NCI-H345 treated with DMSO at 0.1 percent for 48 hours (cell line): ENCODE measurements at regions not wholly inside any gene's neighbourhood (a gene's known extent, or its start where the extent isn't known, plus 50 kb on each side); places are given as distances from the start of the nearest gene placed in this dataset.

Experiments
- DNase-seq: peaks from one replicate; lab custom pipeline; 2025; ENCODE audit not compliant: unreplicated experiment; lab: John Stamatoyannopoulos, UW

DNA sequence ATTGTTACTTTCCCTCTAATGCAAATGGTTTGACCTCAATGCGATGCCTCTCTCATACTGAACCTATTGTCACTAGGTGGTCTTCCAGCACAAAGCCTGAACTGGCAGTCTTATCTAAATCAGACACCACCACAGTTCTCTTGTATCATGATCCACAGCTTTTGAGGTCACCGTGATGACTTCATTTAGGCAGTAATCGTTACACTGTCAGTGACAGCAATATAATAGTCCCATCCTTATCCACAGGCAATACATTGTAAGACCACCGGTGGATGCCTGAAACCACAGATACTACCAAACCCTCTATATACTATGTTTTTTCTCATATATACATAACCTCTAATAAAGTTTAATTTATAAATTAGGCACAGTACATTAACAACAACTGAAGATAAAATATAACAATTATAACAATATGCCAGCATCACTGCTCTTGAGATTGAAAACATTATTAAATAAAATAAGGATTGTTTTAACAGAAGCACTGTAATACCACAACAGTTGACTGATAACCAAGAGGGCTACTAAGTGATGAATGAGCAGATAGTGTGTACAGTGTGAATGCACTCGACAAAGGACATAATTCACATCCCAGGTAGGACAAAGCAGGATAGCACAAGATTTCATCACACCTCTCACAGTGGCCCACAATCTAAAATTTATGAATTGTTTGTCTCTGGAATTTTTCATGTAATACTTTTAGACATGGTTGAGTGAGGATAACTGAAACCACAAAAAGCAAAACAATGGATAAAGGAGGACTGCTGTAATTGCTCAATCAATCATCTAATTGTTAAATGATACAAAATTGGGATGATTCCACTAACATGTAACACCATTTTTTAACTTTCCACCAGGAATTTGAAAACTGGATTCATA is 419.4 kb downstream of the CENPC start:
- DNase-seq = no peak

DNA sequence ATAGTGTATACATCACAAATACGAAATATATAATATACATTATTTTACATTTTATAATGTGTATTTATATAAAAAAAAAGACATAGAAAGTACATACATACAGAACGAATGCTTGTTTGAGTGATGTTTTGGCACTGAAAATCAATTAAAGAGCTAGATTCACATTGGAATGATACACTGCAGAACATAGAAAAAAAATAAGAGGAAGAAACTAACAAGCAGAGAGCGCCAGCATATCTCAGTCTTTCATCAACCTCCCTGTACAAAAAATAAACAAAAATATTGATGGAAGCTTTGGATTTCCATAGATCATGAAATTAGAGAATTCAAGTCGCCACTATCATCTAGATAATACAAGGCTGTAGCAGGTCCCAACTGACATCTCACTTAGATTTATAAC is 420.6 kb downstream of the CENPC start:
- DNase-seq = no peak

DNA sequence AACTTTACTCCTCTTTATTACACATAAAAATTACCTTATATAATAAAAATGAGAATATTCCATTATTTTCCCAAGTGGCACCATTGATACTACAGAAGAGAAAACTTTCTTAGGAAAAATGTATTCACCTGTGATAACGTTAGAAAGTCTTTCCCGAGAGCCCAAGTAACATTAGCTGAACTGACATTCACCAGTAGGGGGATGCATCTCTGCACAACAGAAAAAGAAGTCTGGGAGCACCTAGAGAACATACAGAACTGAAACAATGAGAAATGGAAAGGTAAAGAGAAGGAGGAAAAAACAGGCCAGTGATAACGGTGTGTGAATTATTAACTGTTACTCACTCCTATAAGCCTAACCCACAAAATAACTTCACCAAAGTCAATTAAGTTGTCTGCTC is 423.3 kb downstream of the CENPC start:
- DNase-seq = no peak

DNA sequence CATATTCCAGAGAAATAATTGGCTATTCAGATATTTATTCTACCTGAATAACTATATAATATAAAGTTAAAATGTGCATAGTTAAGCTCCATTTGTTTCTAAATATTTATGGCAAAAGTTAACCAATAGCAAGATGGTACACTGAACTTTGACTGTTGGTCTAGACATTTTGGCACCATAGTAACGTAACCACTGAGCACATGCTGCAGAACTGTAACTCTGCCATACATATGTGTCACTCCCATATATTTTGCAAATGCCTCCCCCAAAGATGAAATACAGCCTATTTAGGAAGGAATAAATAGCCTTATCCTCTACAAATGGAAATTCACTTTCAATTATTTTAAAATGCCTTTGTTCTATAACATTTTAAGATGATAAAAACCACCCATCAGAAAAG is 424.9 kb downstream of the CENPC start:
- DNase-seq = no peak

DNA sequence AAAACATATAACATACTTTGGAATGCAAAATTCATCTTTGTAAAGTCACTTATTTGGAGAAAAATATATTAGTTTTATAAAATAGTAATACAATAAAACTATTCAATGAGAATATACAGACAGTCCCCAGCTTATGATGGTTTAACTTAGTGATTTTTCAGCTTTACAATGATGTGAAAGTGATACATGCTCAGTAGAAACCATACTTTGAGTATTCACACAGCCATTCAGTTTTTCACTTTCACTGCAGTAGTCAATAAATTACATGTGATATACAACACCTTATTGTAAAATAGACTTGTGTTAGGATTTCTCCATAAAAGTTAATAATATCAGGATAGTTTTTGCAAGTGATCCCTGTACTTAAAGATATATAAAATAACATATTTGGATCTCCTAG is 436.0 kb downstream of the CENPC start:
- no peak for DNase-seq

DNA sequence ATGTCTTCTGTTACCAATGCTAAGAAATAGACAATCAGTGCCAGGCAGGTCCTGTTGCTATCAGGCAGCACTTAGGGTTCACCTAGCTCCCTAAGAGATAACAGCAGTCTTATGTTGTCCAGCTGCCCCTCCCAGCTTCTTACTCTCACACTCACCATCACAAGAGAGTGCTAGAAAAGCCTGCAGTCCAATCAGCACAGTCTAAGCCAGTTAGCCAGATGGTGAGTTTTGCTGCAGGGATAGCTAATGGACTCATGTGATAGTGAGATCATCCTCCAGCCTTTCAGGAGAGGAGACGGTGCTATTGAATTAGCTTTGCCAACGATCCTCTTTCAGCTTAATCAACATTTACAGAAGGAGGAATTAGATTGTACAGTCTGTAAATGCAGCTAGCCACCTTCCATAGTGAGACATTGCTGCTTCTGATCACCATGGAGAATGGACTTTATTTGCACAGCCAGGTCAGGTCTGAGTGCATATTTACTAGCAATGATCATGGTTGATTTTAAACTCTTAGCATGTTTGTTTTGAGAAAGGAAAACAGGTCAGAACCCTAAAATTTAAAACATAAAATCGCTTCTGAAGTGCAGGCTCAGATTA is 438.3 kb downstream of the CENPC start:
- DNase-seq = peak; percentile 54

DNA sequence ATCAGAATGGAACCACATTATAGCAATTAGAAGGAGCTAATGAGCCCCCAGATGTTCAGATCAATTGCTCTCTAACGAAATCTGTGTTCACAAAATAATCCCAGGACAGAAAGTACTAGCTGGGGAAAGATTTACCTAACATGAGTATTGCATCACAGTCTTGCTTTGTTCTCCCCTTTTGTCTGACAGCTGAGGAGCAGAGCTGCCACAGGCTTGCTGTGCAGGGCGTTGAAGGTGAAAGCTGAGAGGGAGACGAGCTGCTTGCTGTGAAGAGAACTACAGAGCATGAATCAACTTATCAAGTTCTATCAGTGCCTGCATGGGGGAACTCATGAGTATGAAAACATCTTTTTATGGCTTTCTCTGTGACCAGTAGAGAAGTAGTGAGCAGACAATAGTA is 441.2 kb downstream of the CENPC start:
- DNase-seq = no peak

DNA sequence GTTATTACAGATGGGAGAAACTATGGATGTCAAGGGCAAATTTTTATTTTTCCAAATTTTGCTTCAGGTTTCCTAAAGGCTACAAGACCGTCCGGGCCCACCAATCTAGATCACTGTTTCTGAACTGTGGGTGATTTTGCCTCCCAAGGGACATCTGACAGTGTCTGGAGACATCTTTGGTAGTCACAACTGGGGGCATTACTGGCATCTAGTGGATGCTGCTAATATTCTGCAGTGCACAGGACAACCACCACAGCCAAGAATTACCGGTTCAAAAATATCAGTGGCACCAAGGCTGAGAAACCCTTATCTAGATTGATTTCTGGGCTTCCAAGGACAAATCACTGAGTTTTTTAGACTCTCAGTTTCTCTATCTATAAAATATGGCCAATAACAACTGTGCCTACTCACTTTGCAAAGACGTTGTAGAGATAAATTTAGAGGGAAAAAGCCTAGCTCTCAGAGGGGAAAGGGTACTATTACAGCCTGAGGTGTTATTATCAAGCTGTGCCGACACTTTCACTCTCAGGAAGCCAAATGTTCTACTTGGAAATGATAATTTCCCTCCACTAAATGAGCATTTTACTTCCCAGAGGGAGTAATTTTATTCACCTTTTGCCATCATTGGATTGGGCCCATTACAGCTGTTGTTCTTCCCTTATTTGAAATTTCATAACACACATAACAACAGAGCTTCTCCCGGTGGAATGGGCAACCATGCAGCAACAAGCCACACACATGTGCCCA is 442.1 kb downstream of the CENPC start:
- DNase-seq = no peak

DNA sequence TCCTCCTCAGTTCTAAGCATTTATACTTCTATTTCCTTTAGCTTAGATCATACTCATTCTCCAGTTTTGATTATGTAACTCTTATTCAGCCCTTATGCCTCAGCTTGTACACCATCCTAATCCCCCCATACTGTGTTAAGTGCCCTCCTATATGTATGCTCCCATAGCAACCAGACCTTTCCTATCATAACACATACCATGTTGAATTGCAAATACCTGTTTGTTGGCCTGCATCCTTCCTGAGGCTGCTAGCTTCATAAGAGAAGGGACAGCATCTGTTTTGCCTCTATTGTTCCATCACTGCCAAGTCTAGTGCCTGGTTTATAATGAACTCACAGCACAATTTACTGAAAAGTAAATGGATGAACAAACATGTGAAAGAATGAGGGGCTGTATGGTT is 443.7 kb downstream of the CENPC start:
- no peak for DNase-seq

DNA sequence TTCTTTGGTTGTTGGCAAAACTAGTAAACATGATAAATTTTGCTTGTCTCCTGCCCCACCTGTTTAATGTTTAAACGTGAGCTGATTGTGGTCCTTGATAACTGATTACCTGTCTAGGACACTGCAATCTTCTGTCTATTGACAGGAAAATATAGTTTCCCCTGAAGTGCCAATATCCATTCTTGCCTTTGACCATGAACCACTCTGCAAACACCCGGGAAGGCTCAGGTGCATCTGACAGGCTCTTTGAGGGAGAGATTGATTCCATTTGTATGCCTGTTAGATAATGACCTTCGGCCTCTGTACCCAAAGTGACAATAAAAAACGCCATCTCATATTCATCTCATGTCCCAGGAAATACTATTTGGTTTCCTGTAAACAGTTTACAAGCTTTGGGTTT is 453.0 kb downstream of the CENPC start:
- DNase-seq = no peak

DNA sequence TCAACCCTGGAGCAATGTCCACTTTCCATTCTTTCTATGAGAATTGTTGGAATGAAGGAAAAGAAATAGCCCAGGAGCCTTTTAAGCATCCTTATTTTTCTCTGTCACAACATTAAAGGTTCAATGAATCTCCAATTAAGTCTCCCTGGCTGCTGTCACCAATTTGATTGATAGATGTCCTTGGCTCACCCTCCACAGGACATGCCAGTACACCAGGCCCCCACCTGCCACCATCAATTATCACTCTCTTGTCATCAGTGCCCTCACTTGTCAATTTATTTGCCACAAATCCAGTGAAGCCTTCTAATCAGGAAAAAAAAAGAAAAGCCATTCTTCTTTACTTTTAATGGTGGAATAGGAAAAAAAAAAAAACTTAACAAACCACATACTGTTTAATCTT is 453.6 kb downstream of the CENPC start:
- DNase-seq = no peak

DNA sequence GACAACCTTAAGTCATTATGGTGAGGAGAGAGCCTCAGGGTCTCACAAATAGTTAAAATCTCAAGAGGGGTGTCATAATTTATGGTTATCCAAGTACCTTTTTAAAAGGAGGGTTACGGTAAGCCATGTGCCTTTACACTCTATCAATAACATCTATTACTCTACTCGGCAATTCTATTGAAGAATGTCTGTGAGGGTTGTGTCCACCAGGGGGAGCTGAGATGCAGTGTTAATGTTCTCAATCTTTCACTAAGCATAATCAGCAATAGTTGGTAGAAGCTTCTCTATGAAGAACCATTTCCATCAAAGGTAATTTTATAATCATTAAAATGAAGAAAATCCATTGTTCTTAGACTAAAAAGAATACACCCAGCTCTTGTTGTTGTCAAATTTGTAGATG is 457.4 kb downstream of the CENPC start:
- DNase-seq = peak; percentile 20

DNA sequence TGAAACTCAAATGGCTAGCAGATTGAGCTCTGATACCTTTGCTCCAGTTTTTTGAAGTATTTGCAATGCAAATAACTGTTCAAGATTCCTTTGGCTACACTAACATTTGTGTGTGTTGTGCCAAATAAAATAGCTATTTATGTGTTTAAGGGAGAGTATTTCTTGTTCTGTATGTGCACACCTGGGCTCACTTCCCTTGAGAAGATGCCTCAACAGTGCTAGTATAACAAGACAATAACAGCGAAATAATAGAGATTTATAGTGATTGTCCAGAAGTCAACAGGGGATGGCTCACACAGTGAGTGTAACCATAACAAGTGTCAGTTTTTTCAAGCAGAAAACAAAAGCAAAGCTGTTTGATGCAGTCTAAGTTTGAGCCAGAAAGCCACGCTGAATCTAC is 460.5 kb downstream of the CENPC start:
- DNase-seq = no peak

DNA sequence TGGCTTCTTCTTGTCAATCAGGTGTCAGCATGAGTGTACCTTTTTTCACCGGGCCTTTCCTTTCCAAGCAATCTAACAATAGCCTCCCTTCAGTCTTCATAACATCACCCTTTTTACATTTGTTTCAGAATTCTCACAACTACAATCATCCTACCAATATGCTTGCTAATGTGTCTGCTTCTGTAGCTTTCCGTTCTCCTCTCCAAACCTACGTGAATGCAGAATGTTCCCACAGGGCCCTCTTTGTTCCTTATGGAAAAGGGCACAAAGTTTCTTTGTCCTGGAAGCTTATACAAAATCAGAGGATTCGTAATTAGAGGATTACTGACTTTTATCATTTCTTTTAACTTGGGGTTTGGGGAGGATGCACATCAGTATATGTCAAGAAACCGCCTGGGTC is 461.8 kb downstream of the CENPC start:
- DNase-seq = no peak

DNA sequence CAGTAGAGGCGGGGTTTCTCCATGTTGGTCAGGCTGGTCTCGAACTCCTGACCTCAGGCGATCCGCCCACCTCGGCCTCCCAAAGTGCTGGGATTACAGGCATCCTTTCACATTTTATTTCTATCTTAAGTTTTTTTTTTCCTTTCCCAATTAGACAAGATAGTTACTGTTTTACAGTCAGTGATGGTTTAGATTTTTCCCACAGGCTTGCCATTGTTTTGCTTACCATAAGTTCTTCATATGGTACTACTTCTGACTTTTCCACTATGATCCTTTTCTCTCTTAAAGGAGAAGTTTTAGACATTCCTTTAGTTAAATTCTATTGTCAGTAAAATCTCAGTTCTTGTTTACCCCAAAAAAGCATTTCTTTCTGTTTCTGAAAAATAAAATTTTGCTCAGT is 462.6 kb downstream of the CENPC start:
- DNase-seq = no peak

DNA sequence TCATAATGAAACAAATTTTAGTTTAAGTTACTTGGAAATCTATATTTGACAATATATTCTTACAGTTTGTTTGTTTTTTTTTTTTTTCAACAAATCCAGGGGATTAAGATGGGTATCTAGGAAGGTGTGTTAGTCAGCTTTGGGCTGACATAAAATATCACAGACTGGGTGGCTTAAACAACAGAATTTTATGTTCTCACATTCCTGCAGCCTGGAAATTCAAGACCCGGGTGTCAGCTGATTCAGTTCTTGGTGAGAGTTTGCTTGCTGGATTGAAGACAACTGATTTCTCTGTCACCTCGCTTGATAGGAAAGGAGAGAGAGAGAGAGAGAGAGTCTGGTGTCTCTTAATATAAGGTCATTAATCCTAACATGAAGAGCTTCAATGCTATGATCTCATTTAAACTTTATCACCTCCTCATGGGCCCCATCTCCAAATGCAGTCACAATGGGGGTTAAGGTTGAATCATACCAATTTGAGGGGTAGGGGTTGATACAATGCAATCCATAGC is 465.2 kb downstream of the CENPC start:
- no peak for DNase-seq

DNA sequence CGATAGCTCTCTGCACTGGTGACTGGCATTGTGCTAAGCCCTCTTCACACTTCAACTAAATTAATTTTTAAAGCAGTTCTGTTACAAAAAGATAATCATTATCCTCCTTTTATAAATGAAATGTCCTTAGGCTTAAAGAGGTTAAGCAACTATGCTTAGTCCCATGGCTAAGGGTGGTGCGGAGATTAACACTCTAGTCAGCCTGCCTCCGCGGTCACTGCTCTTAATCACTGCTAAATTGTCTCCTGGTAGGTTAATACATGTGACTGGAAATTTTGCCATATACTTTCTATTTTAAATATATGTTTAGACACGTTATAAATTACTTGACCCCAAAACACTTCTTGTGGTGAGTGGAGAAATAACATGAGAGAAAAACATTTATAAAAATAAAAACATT is 473.7 kb downstream of the CENPC start:
- DNase-seq = no peak

DNA sequence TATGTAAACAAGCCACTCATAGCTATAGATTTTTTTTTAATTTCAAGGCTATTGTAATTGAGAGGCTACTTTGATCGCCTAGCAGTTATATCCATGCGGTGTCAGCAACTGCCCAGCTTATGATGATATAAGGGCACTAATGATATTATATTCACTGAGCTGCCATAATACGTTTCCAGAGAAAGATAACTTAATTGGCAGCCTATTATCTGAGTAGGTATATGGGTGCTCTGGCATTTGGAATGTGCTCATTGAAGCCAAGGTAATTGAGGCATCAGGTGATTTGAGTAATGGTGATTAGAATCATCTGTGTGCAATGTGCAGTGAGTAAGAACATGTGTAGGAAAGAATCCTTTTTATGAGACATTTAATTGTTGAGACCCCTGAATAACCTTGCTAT is 490.0 kb downstream of the CENPC start:
- no peak for DNase-seq

DNA sequence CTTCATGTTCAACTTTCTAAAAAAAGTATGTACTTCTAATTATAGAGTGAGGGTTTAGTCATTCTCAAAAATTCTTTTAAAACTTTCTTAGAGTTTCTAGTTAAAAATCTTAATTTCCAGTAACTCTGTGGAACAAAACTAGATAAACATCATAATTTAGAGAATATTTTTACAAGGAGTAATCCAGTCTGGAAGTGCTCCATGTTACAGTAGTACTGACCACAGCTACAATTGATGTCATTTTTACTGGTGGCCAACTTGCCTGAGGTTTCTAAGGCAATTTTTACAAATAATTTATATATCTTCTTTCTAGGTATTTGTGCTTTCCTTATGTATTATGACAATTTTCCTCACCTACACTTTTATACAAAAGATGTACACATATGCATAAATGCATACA is 490.4 kb downstream of the CENPC start:
- DNase-seq = no peak

DNA sequence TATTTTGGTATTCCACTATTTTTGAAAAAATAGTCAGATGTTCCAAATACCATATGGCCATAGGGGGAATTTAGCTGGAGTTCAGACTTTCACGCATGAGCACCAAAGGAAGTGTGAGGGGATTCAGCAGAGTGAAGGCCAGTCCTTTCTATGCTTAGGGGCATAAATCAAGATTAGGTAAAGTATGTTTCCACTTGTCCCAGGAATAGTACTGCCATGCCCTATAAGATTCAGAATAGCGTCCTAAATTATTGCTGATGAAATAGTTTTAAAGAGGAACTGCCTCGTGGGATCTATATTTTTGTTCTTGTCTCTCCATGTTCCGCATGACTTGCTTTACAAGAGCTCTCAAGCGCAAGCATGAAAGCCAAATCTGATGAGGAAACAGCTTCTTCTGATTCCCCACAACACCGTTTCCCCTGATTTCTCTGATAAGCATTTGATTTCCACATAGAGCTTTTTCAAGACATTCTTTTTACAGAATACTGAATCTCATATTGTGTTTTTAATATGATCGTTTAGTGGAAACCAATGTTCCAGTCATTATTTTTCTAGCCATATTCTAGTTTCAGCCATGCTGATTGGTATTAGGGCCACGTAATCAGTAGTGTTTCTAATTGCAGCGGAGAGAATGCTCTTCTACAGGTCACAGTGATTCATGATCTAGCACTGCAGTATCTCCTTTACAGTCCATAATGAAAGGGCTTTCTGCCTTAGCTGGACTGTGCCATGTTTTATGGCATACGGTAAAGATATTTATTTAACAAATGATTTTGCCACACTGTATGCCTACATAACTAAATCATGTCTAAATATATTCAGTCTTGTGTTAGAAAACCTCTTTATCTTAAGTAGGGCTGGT is 492.3 kb downstream of the CENPC start:
- DNase-seq = peak; percentile 58
